IMR-90 (cell line): ENCODE measurements at regions not wholly inside any gene's neighbourhood (a gene's known extent, or its start where the extent isn't known, plus 50 kb on each side); places are given as distances from the start of the nearest gene placed in this dataset.
A peak's percentile ranks its signal among the peaks of the same experiment; 100 is the strongest.

ENCODE experiments used
- ATAC-seq: fragments of 200-7000 bp; cut with Tn5 transposase; 2 replicates; pipeline ENCODE4 v1.9.1; 2020; ENCODE audit warnings: low read depth, mild to moderate bottlenecking, moderate library complexity
- BruUV-seq: library from RNA; stranded (reverse); fragments of 400-500 nt; replicated peaks from 2 replicates; lab custom pipeline; 2021; lab: Mats Ljungman, UMichigan
- CTCF ChIA-PET: fragments of 300-600 bp; formaldehyde crosslinking; extraction: SDS; loops from one replicate; lab custom pipeline; 2021; ENCODE audit warnings: antibody characterized with exemption; lab: Yijun Ruan, JAX
- POLR2A ChIA-PET: fragments of 300-600 bp; sonication (Branson Sonifier 250); formaldehyde crosslinking; loops from one replicate; lab custom pipeline; 2022; ENCODE audit warnings: antibody characterized with exemption; ENCODE audit not compliant: unreplicated experiment; lab: Charles Lee
- DNase-seq: peaks from one replicate; pipeline ENCODE4 v3.0.0; 2013
- H2AFZ ChIP-seq: replicated peaks from 2 replicates; pipeline ENCODE3; 2013; ENCODE audit warnings: low read length, mild to moderate bottlenecking; ENCODE audit not compliant: poor library complexity
- H2AK5ac ChIP-seq: 2 replicates; pipeline ENCODE4 v1.6.1; 2013; ENCODE audit warnings: low read depth, low read length, inconsistent platforms
- H2AK9ac ChIP-seq: replicated peaks from 2 replicates; pipeline ENCODE3; 2013; ENCODE audit warnings: mild to moderate bottlenecking, low read depth, low read length, moderate library complexity; ENCODE audit not compliant: poor library complexity
- H2BK120ac ChIP-seq: 2 replicates; pipeline ENCODE4 v1.6.1; 2013; ENCODE audit warnings: low read depth, low read length, inconsistent platforms
- H2BK15ac ChIP-seq: 3 replicates; pipeline ENCODE4 v1.6.1; 2013; ENCODE audit warnings: low read depth, low read length, inconsistent platforms
- H2BK20ac ChIP-seq: 2 replicates; pipeline ENCODE4 v1.6.1; 2013; ENCODE audit warnings: low read depth, mild to moderate bottlenecking, inconsistent platforms, low read length, moderate library complexity
- H2BK5ac ChIP-seq: 2 replicates; pipeline ENCODE4 v1.6.1; 2013; ENCODE audit warnings: mild to moderate bottlenecking, low read depth, low read length, inconsistent platforms; ENCODE audit not compliant: poor library complexity, severe bottlenecking
- H3K14ac ChIP-seq: replicated peaks from 2 replicates; pipeline ENCODE4 v1.6.1; 2013; ENCODE audit warnings: low read depth, low read length, inconsistent platforms
- H3K18ac ChIP-seq: 2 replicates; pipeline ENCODE4 v1.6.1; 2013; ENCODE audit warnings: low read depth, low read length, control low read depth
- H3K23ac ChIP-seq: 2 replicates; pipeline ENCODE4 v1.6.1; 2013; ENCODE audit warnings: low read depth, low read length, inconsistent platforms
- H3K27ac ChIP-seq: 2 replicates; pipeline ENCODE4 v1.5.1; 2013; ENCODE audit warnings: mild to moderate bottlenecking, control low read depth, low read length; ENCODE audit not compliant: insufficient read depth
- H3K27me3 ChIP-seq: 2 replicates; pipeline ENCODE4 v1.6.1; 2013; ENCODE audit warnings: low read length; ENCODE audit not compliant: control insufficient read depth, insufficient read depth
- H3K36me3 ChIP-seq: 2 replicates; pipeline ENCODE4 v1.6.1; 2013; ENCODE audit warnings: low read length, mixed read lengths; ENCODE audit not compliant: control insufficient read depth, insufficient read depth
- H3K4ac ChIP-seq: 2 replicates; pipeline ENCODE4 v1.6.1; 2013; ENCODE audit warnings: low read depth, low read length, inconsistent platforms
- H3K4me1 ChIP-seq: 2 replicates; pipeline ENCODE4 v1.6.1; 2013; ENCODE audit warnings: low read length, mixed read lengths; ENCODE audit not compliant: control insufficient read depth, insufficient read depth
- H3K4me2 ChIP-seq: 2 replicates; pipeline ENCODE4 v1.6.1; 2013; ENCODE audit warnings: low read depth, mild to moderate bottlenecking, control low read depth, low read length, moderate library complexity
- H3K4me3 ChIP-seq: 2 replicates; pipeline ENCODE4 v1.5.1; 2013; ENCODE audit warnings: low read depth, mild to moderate bottlenecking, control low read depth, low read length, moderate library complexity; ENCODE audit not compliant: insufficient read depth
- H3K56ac ChIP-seq: 2 replicates; pipeline ENCODE4 v1.6.1; 2013; ENCODE audit warnings: low read length, inconsistent platforms; ENCODE audit not compliant: insufficient read depth; ENCODE audit errors: extremely low read depth
- H3K79me1 ChIP-seq, 2 experiments: 2 replicates each; pipeline ENCODE4 v1.6.1; 2013; ENCODE audit warnings: low read length in 2 of 2, inconsistent platforms in 1 of 2, low read depth in 1 of 2
- H3K9ac ChIP-seq: 2 replicates; pipeline ENCODE4 v1.6.1; 2013; ENCODE audit warnings: low read depth, low read length, control low read depth
- H3K9me1 ChIP-seq: 2 replicates; pipeline ENCODE4 v1.6.1; 2013; ENCODE audit warnings: low read length, inconsistent platforms; ENCODE audit not compliant: insufficient read depth
- H3K9me3 ChIP-seq: 2 replicates; pipeline ENCODE4 v1.6.1; 2013; ENCODE audit warnings: low read length; ENCODE audit not compliant: control insufficient read depth, insufficient read depth
- H4K20me1 ChIP-seq: 2 replicates; pipeline ENCODE4 v1.6.1; 2013; ENCODE audit warnings: low read length, inconsistent platforms; ENCODE audit not compliant: insufficient read depth
- H4K5ac ChIP-seq: 2 replicates; pipeline ENCODE4 v1.6.1; 2013; ENCODE audit warnings: mild to moderate bottlenecking, low read depth, low read length, control low read depth
- H4K8ac ChIP-seq, 2 experiments: 2 replicates each; pipeline ENCODE4 v1.6.1; 2013; ENCODE audit warnings: low read depth in 2 of 2, low read length in 2 of 2, control low read depth in 1 of 2, inconsistent platforms in 1 of 2
- H4K91ac ChIP-seq: 2 replicates; pipeline ENCODE4 v1.6.1; 2013; ENCODE audit warnings: low read depth, low read length, inconsistent platforms; ENCODE audit not compliant: insufficient read depth
- FOS ChIP-seq: fragments of 150-350 bp; IDR thresholded peaks from 2 replicates; pipeline ENCODE4 v1.6.1; 2016; ENCODE audit warnings: low read depth, low read length
- MAFK ChIP-seq: IDR thresholded peaks from 2 replicates; pipeline ENCODE4 v1.6.1; 2012; ENCODE audit warnings: low read depth, low read length, improper control_type of control experiment
- NFE2L2 ChIP-seq: fragments of 150-350 bp; IDR thresholded peaks from 2 replicates; pipeline ENCODE4 v1.6.1; 2016; ENCODE audit warnings: low read depth, mild to moderate bottlenecking, low read length
- RFX5 ChIP-seq: IDR thresholded peaks from 2 replicates; pipeline ENCODE4 v1.8.0; 2012; ENCODE audit warnings: low read depth, mild to moderate bottlenecking, low read length, moderate library complexity
- SMC3 ChIP-seq: fragments of 150-350 bp; IDR thresholded peaks from 2 replicates; pipeline ENCODE4 v1.6.1; 2016; ENCODE audit warnings: low read depth, mild to moderate bottlenecking, antibody characterized with exemption, low read length, moderate library complexity
- WGBS, 2 experiments: methylation state at CpG; one replicate each; pipeline versions ENCODE4 v1.1.5 to v1.1.7; 2013; ENCODE audit warnings: missing lambda C conversion rate in 2 of 2; ENCODE audit not compliant: insufficient read length in 1 of 2; ENCODE audit errors: extremely low coverage in 2 of 2; 5-methylcytosine and 5-hydroxymethylcytosine counted together
- dilution Hi-C: fragments of 300-500 bp; cut with HindIII; formaldehyde crosslinking; loops from one replicate; pipeline ENCODE4 v1.14.3; 2018; ENCODE audit warnings: low sequenced_read_pairs; ENCODE audit not compliant: unreplicated experiment
- in situ Hi-C: fragments of 300-500 bp; cut with MboI; formaldehyde crosslinking; loops from 3 replicates; pipeline ENCODE4 v1.14.3; 2019; ENCODE audit warnings: low sequenced_read_pairs, inconsistent platforms, mixed read lengths
- intact Hi-C: fragments of 100-400 bp; cut with micrococcal nuclease; formaldehyde crosslinking; loops from 2 replicates; pipeline ENCODE4 v1.10.0; 2022
- TF ChIP-seq, protein P1 (sequence below): fragments of 150-350 bp; IDR thresholded peaks from 2 replicates; pipeline ENCODE4 v1.6.1; 2017; ENCODE audit warnings: mild to moderate bottlenecking, antibody characterized with exemption, low read length, low read depth

DNA sequence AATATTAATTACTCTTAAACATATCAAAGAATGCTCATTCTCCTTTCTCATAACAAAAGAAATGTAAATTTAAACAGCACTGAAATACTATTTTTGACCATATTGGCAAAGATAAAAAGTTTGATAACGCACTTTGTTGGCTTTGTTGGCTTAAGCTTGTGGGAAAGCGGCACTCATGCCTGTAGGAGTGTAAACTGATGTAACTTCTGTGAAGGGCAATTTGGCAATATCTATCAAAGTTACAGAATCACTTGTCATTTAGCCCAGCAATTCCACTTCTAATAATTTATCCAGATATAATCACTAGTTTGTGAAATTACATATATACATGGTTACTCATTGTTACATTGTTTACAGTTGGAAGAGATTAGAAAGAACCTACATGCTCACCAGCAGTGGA, 96.3 kb upstream of the FOXN2 start:
- CTCF ChIA-PET, result interaction anchor here (0.6 to 1.2 kb wide), 2 partner anchors 11 to 113 kb away, joined by 3 read pairs; no protein-coding TSS in a partner anchor

More for the DNA sequence above, 96.3 kb upstream of the FOXN2 start:
- Histone ChIP-seq H4K8ac (no peak overlapping the region), H2BK20ac (no peak overlapping the region), H3K56ac (no peak overlapping the region), H3K18ac (no peak overlapping the region), H3K79me1 (no peaks in the 10 kb centered on the region), H3K14ac (no peak overlapping the region), H3K36me3 (no peaks in the 10 kb centered on the region), H4K5ac (no peak overlapping the region), H2BK120ac (no peak overlapping the region), H3K27me3 (no peaks in the 10 kb centered on the region), H2BK5ac (no peak overlapping the region), H3K4me1 (no peaks in the 10 kb centered on the region), H3K9ac (no peak overlapping the region), H2BK15ac (no peak overlapping the region), H2AK9ac (no peak overlapping the region), H3K27ac (no peak overlapping the region), H3K23ac (no peak overlapping the region), H4K91ac (no peak overlapping the region), H3K4ac (no peak overlapping the region), H3K9me3 (no peaks in the 10 kb centered on the region), H4K20me1 (no peaks in the 10 kb centered on the region), H2AFZ (no peak overlapping the region), H3K4me2 (no peak overlapping the region), H2AK5ac (no peak overlapping the region), H3K9me1 (no peaks in the 10 kb centered on the region), H3K4me3 (no peak overlapping the region)
- TF ChIP-seq FOS (no peak), NFE2L2 (no peak), SMC3 (no peak), MAFK (no peak), RFX5 (no peak)
- TF ChIP-seq, protein P1, sequence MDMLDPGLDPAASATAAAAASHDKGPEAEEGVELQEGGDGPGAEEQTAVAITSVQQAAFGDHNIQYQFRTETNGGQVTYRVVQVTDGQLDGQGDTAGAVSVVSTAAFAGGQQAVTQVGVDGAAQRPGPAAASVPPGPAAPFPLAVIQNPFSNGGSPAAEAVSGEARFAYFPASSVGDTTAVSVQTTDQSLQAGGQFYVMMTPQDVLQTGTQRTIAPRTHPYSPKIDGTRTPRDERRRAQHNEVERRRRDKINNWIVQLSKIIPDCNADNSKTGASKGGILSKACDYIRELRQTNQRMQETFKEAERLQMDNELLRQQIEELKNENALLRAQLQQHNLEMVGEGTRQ, result no peak
- POLR2A ChIA-PET, result no interaction called here
- intact Hi-C loops, result no loop called here
- in situ Hi-C loops, result no loop called here
- no peak for ATAC-seq
- peak; percentile 6 for DNase-seq
- WGBS, 2 experiments, result no CpG with 5 or more reads among the region's 2 CpGs
- dilution Hi-C loops, result no loop called here
- BruUV-seq, result no TSS peak
